GM12878 (cell line): ENCODE measurements at regions not wholly inside any gene's neighbourhood (a gene's known extent, or its start where the extent isn't known, plus 50 kb on each side); places are given as distances from the start of the nearest gene placed in this dataset.

Source experiments
- ATAC-seq: fragments of 200-7000 bp; cut with Tn5 transposase; 3 replicates; pipeline ENCODE4 v1.9.1; 2020; ENCODE audit warnings: mild to moderate bottlenecking, moderate library complexity
- BruUV-seq: library from RNA; stranded (reverse); fragments of 400-500 nt; replicated peaks from 2 replicates; lab custom pipeline; 2021; lab: Mats Ljungman, UMichigan
- CTCF ChIA-PET: fragments of 300-600 bp; sonication (Branson Sonifier 250); formaldehyde crosslinking; extraction: SDS; loops from one replicate; lab custom pipeline; 2021; ENCODE audit warnings: inconsistent platforms; lab: Yijun Ruan, JAX
- POLR2A ChIA-PET: fragments of 350-600 bp; formaldehyde crosslinking; extraction: SDS; loops from one replicate; lab custom pipeline; 2021; ENCODE audit warnings: inconsistent platforms; lab: Charles Lee
- RAD21 ChIA-PET: fragments of 300-600 bp; sonication (Branson Sonifier 250); formaldehyde crosslinking; loops from one replicate; lab custom pipeline; 2023; ENCODE audit warnings: antibody characterized with exemption; ENCODE audit not compliant: unreplicated experiment; lab: Charles Lee
- SMC1A ChIA-PET: fragments of 300-600 bp; sonication (Branson Sonifier 250); formaldehyde crosslinking; loops from one replicate; lab custom pipeline; 2023; ENCODE audit not compliant: unreplicated experiment, uncharacterized antibody; lab: Charles Lee
- DNase-seq: peaks from one replicate; pipeline ENCODE4 v3.0.0-alpha.2; 2011; ENCODE audit warnings: low read depth, low spot score
- FAIRE-seq: peaks from 3 replicates; lab custom pipeline; 2011; peaks lifted over from hg19 to GRCh38; lab: Jason Lieb, UNC
- H2AFZ ChIP-seq: 2 replicates; pipeline ENCODE4 v1.6.0; 2011; ENCODE audit warnings: low read depth, low read length, control low read depth; ENCODE audit not compliant: control insufficient read depth
- H3K27ac ChIP-seq: 2 replicates; pipeline ENCODE4 v1.5.1; 2011; ENCODE audit warnings: control low read depth; ENCODE audit not compliant: control insufficient read depth, insufficient read depth
- H3K27me3 ChIP-seq, 2 experiments: replicated peaks in 1 of 2; 2 replicates each; pipeline versions ENCODE4 v1.6.0 to v1.6.1; 2011; ENCODE audit warnings: low read length in 1 of 2; ENCODE audit not compliant: control insufficient read depth in 2 of 2, insufficient read depth in 2 of 2
- H3K36me3 ChIP-seq, 2 experiments: 2 replicates each; pipeline ENCODE4 v1.5.1; 2011; ENCODE audit warnings: low read length in 1 of 2; ENCODE audit not compliant: control insufficient read depth in 2 of 2, insufficient read depth in 2 of 2
- H3K4me1 ChIP-seq: 2 replicates; pipeline ENCODE4 v1.6.1; 2011; ENCODE audit warnings: mild to moderate bottlenecking, low read length, moderate library complexity, mixed read lengths; ENCODE audit not compliant: control insufficient read depth, insufficient read depth
- H3K4me2 ChIP-seq: 2 replicates; pipeline ENCODE4 v1.6.0; 2011; ENCODE audit warnings: control low read depth; ENCODE audit not compliant: control insufficient read depth, insufficient read depth
- H3K4me3 ChIP-seq: fragments of 200-600 bp; sonication (generic); 2 replicates; pipeline ENCODE4 v1.5.1; 2016
- H3K79me2 ChIP-seq: 2 replicates; pipeline ENCODE4 v1.6.0; 2011; ENCODE audit warnings: low read length; ENCODE audit not compliant: control insufficient read depth, insufficient read depth
- H3K9ac ChIP-seq: 2 replicates; pipeline ENCODE4 v1.8.0; 2011; ENCODE audit warnings: low read length, control low read depth, mixed read lengths; ENCODE audit not compliant: control insufficient read depth, insufficient read depth
- H3K9me3 ChIP-seq: replicated peaks from 3 replicates; pipeline ENCODE4 v1.5.1; 2011; ENCODE audit warnings: mild to moderate bottlenecking, low read length; ENCODE audit not compliant: control insufficient read depth, insufficient read depth
- H4K20me1 ChIP-seq: 2 replicates; pipeline ENCODE4 v1.6.0; 2011; ENCODE audit not compliant: control insufficient read depth, insufficient read depth
- BMI1 ChIP-seq: fragments of 450-650 bp; IDR thresholded peaks from 2 replicates; pipeline ENCODE4 v1.6.1; 2016; ENCODE audit warnings: mild to moderate bottlenecking, moderate library complexity, borderline replicate concordance
- E4F1 ChIP-seq: fragments of 450-650 bp; IDR thresholded peaks from 2 replicates; pipeline ENCODE4 v1.6.1; 2018; ENCODE audit warnings: borderline replicate concordance, mild to moderate bottlenecking; ENCODE audit not compliant: partially characterized antibody
- GABPA ChIP-seq: IDR thresholded peaks from 2 replicates; pipeline ENCODE4 v1.6.1; 2014; ENCODE audit warnings: antibody characterized with exemption, low read depth, mild to moderate bottlenecking, inconsistent platforms
- LARP7 ChIP-seq: fragments of 450-650 bp; IDR thresholded peaks from 2 replicates; pipeline ENCODE4 v1.6.1; 2017; ENCODE audit warnings: mild to moderate bottlenecking
- NFIC ChIP-seq: IDR thresholded peaks from 2 replicates; pipeline ENCODE4 v1.6.1; 2012; ENCODE audit warnings: low read depth, mild to moderate bottlenecking, inconsistent platforms, low read length, moderate library complexity
- NKRF ChIP-seq: fragments of 450-650 bp; conservative IDR thresholded peaks from 2 replicates; pipeline ENCODE4 v1.6.1; 2017; ENCODE audit warnings: mild to moderate bottlenecking, moderate library complexity
- PML ChIP-seq: IDR thresholded peaks from 2 replicates; pipeline ENCODE4 v1.6.1; 2012; ENCODE audit warnings: low read length, inconsistent platforms
- SMAD5 ChIP-seq: IDR thresholded peaks from 2 replicates; pipeline ENCODE4 v1.6.1; 2016; ENCODE audit warnings: antibody characterized with exemption, low read depth
- STAT1 ChIP-seq: fragments of 450-650 bp; conservative IDR thresholded peaks from 2 replicates; pipeline ENCODE4 v1.6.1; 2014; ENCODE audit warnings: antibody characterized with exemption, mild to moderate bottlenecking
- ZNF384 ChIP-seq: IDR thresholded peaks from 2 replicates; pipeline ENCODE4 v1.6.1; 2012; ENCODE audit warnings: low read depth, mild to moderate bottlenecking, low read length, improper control_type of control experiment, borderline replicate concordance
- WGBS: methylation state at CpG from one replicate; pipeline ENCODE4 v1.1.6; 2016; ENCODE audit warnings: low lambda C conversion rate; ENCODE audit not compliant: insufficient replicate concordance, insufficient coverage; ENCODE audit errors: missing lambda C conversion rate; 5-methylcytosine and 5-hydroxymethylcytosine counted together
- in situ Hi-C: fragments of 300-500 bp; cut with MboI; formaldehyde crosslinking; loops from 9 replicates; pipeline ENCODE4 v1.14.3; 2018; ENCODE audit warnings: mixed read lengths
- intact Hi-C: fragments of 100-400 bp; cut with micrococcal nuclease; formaldehyde crosslinking; loops from one replicate; pipeline ENCODE4 v1.14.2; 2022; ENCODE audit not compliant: unreplicated experiment
- TF ChIP-seq, protein P1 (sequence below): IDR thresholded peaks from 2 replicates; pipeline ENCODE4 v1.6.1; 2011; ENCODE audit warnings: low read depth, mild to moderate bottlenecking, low read length, moderate library complexity, borderline replicate concordance; ENCODE audit errors: extremely low read depth
- TF ChIP-seq, protein P2 (sequence below): IDR thresholded peaks from 2 replicates; pipeline ENCODE4 v1.6.1; 2012; ENCODE audit warnings: low read length, inconsistent platforms
- TF ChIP-seq, protein P3 (sequence below): IDR thresholded peaks from 2 replicates; pipeline ENCODE4 v1.6.1; 2012; ENCODE audit warnings: low read depth, low read length, improper control_type of control experiment

- Histone ChIP-seq H3K4me1 (peaks cover 12% of the 10 kb centered on the region), H3K4me2 (no peak overlapping the region)
- no peak for FAIRE-seq
- TF ChIP-seq E4F1 = no peak
- TF ChIP-seq PML = no peak
- TF ChIP-seq BMI1 = no peak
- no peak for TF ChIP-seq LARP7
- TF ChIP-seq, protein P1, sequence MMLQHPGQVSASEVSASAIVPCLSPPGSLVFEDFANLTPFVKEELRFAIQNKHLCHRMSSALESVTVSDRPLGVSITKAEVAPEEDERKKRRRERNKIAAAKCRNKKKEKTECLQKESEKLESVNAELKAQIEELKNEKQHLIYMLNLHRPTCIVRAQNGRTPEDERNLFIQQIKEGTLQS = no peak
- no peak for TF ChIP-seq NKRF
- TF ChIP-seq ZNF384 = no peak
- no peak for TF ChIP-seq NFIC
- TF ChIP-seq STAT1 = no peak
- no peak for TF ChIP-seq GABPA
- TF ChIP-seq, protein P2, sequence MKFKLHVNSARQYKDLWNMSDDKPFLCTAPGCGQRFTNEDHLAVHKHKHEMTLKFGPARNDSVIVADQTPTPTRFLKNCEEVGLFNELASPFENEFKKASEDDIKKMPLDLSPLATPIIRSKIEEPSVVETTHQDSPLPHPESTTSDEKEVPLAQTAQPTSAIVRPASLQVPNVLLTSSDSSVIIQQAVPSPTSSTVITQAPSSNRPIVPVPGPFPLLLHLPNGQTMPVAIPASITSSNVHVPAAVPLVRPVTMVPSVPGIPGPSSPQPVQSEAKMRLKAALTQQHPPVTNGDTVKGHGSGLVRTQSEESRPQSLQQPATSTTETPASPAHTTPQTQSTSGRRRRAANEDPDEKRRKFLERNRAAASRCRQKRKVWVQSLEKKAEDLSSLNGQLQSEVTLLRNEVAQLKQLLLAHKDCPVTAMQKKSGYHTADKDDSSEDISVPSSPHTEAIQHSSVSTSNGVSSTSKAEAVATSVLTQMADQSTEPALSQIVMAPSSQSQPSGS = no peak
- TF ChIP-seq, protein P3, sequence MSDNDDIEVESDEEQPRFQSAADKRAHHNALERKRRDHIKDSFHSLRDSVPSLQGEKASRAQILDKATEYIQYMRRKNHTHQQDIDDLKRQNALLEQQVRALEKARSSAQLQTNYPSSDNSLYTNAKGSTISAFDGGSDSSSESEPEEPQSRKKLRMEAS = no peak
- no peak for TF ChIP-seq SMAD5
- TF ChIP-seq, all 136 proteins: peak for 0
- CTCF ChIA-PET = interaction anchor here (0.8 kb wide), 1 partner anchor 10 kb away, joined by 4 read pairs; no protein-coding TSS in a partner anchor
- H3K9me3 ChIP-seq = no peaks in the 10 kb centered on the region
- POLR2A ChIA-PET = no interaction called here
- no peaks in the 10 kb centered on the region for H3K27me3 ChIP-seq
- WGBS = 39% methylated on average over 6 of the region's 6 CpGs
- H3K4me3 ChIP-seq = no peak overlapping the region
- H3K79me2 ChIP-seq = no peaks in the 10 kb centered on the region
- H2AFZ ChIP-seq = no peak overlapping the region
- DNase-seq = no peak
- SMC1A ChIA-PET = no interaction called here
- RAD21 ChIA-PET = interaction anchor here (0.8 kb wide), 1 partner anchor 184 kb away, joined by 4 read pairs; no protein-coding TSS in a partner anchor
- no peaks in the 10 kb centered on the region for H4K20me1 ChIP-seq
- intact Hi-C loops = no loop called here
- no peaks in the 10 kb centered on the region for H3K36me3 ChIP-seq
- no peak overlapping the region for H3K9ac ChIP-seq
- BruUV-seq = no TSS peak
- ATAC-seq = no peak
- in situ Hi-C loops = no loop called here
- H3K27ac ChIP-seq = no peak overlapping the region
These were observed 130.4 kb downstream of the SETD4 start for GRCh38 chr21:35929901-35930300.
